Activated T-helper 9 cell treated with anti-CD3 and anti-CD28 coated beads, Interleukin-2, amount 50 U/mL, for 16 hours (primary cell): ENCODE measurements at regions not wholly inside any gene's neighbourhood (a gene's known extent, or its start where the extent isn't known, plus 50 kb on each side); places are given as distances from the start of the nearest gene placed in this dataset.

Experiments used
- DNase-seq: peaks from one replicate; pipeline ENCODE4 v3.0.0-alpha.2; 2020; ENCODE audit warnings: low read depth

DNA sequence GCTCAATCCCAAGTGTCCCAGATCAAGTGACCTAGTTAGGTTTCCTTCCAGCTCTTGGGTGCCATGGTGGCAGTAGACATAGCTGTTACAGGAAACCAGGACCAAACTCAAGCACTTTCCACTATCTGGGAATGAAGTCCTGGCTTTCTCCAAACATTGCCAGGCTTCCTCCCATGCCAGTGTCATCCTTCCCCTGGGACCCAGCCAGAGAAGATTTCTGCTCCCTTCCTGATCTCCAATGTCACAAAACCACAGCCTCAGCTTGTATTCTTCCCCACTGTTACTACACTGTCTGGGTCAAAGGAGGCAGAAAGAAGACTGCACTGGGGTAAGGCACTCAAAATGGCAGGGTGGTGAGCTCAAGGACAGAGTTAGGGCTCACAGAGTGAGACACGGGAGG lies 347.1 kb downstream of the TNS1 start:
- no peak for DNase-seq

DNA sequence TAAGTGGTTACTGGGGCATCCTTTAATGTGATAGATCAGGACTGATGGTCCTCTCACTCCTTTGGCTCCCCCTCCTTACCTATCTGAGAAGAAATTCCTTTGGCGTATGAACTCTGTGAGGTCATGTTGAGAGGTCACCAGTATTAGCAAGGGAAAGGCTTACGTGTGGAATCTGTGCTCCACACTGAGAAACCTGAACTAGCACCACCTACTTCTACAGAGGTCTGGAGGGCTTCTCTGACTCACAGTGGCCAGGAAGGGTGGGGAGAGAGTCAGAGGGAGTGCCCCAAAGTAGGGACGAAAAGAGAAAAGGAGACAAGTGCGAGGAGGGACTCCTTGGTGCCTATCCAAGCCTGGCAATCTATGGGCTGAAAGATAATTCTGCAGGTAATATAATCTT lies 348.6 kb downstream of the TNS1 start:
- no peak for DNase-seq

DNA sequence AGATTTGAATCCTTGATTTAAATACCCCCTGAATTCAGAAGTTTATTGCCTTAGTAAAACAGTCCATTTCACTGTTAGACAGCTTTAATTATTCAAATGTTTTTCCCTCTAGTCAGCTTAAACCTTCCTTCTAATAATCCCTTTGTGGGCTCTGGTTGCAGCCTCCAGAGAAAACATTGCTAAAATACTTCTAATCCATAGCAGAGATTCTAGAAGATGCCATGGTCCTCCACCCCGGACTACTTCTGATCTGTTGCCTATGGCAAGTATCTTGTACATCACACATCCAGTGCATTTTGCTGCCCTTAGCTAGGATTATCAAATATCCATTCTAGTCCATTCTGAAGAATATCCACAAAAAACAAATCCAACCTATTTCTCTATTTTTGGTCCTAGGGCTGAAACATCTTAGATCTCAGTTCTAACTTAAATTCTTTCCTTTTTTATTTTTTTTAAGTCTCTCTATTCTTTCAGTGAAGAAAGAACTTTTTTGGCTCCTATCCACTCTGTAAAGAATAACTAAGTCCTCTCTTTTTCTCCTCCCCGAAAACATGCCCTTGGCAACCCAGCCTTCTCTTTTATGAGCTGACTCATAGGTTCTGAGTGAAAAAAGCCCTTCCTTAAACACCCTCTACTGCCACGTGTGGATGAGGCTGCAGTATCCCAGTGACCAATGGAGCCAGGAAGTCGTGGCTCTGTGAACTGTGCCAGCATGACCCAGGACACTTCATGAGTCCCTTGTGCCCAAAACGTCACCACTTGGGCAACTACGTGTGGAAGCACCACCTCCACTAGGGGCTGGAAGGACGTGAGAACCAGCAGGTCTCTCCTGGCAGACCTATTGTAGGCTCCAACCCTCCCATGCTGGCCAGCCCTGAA lies 349.8 kb downstream of the TNS1 start:
- no peak for DNase-seq

DNA sequence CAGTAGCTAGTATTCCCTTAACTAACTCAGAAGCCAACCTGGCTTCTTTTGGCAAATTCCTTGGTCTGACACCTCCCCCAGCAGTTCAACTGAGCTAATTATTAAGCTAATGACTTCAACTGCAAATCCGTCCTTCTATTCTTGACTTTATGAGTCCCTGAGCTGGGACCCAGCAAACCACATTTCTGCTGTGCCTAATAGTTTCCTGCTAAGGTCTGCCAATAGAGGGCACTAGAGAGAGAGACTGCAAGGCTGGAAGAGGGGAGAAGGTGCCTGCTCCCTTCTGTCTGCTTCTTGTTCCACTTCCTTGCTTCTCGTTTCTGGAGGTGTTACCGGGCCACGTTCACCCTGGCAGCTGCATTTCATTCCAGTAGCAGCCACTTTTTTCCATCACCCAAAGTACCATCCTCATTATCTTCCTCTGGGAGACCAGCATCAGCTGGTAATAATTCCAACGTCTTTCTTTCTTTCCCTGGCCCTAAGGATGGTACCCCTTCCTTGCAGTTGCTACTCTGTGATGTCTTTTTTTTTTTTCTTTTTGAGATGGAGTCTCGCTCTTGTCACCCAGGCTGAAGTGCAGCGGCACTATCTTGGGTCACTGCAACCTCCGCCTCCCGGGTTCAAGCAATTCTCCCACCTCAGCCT lies 352.0 kb downstream of the TNS1 start:
- DNase-seq, result no peak

DNA sequence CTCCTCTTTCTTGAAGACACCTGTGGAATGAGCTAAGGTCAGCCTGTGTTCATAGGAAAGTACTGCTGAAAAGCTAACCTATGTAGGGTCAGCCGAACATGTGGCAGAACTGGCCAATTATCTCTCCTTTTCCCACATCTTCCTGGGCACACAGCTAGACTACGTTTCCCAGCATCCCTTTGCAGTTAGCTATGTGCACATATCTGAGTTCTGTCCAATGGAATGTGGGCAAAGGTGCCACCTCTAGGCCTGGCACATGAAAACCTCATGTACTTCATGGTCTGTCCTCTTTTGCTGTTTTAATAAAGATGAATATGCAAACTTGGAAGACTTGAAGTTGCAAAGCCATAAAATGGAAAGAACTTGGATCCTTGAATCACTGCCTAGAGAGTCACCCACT lies 352.6 kb downstream of the TNS1 start:
- DNase-seq, result no peak

DNA sequence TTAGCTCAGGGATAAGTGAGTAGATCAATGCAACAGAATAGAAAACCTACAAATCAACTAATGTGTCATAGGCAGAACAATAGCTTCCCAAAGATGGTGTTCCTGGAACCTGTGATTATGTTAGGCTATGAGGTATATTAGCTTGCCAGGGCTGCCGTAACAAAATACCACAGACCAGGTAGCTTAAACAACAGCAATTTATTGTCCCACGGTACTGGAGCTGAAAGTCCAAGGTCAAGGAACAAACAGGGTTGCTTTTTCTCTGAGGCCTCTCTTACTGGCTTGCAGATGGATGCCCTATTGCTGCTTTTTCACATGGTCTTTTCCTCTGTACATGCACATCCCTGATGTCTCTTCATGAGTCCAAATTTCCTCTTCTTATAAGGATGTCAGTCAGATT lies 354.9 kb downstream of the TNS1 start:
- no peak for DNase-seq

DNA sequence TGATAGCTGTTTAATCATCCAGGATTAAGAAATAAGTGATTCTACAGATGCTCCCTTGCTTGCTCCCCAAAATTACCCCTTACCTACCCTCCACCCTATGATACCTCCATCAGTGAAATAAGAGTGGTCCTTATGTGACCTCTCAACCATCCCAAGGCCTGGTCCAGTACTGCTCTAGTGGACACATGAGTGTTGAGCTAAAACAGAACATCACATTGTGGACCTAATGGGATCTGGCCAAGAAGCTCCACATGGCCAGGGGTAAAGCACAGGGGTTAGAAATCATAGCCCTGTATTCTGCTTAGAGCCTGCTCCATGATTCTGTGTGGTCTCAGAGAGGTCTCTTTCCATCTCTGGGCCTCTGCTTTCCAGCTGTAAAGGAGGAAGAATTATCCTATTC lies 355.6 kb downstream of the TNS1 start:
- DNase-seq, result no peak

DNA sequence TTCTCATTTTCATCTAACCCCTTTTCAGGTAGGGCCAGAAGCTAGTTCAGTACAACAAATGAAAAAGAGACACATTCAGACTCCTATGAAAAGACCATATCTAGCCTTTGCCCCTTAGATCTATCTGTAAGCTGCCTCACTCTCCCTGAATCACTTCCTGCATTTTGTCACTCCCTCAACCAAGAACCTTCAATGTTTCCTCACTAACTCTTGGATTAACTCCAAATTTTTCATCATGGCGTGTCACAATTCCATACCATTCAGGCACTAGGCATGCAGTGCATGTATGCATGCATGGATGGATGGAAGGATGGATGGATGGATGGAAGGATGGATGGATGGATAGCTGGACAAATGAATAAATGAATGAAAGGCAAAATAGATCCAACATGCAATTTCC lies 356.9 kb downstream of the TNS1 start:
- DNase-seq, result no peak

DNA sequence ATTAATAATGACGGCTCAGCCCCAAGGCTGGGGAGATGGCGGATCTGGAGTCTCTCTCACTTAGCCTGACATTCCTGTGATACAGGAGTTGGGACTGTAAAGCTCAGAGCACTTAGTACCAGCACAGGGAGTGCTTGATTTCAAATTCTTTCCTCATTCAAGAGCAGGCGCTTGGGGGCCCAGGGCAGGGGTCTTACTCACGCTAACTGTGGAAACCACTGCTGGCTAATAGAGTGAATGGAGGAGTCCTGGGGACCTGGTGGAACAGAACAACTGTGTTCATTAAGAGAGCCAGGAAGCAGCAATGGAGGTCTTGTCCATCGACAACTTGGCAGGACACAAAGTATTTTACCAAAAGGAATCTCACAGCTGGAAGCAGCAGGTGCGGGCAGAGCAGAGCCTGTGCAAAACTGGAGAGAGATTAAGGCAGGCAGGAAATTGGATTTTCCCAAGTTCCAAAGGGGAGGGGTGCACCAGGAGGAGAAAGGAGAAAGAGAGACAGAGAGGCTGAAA lies 358.9 kb downstream of the TNS1 start:
- DNase-seq, result no peak

DNA sequence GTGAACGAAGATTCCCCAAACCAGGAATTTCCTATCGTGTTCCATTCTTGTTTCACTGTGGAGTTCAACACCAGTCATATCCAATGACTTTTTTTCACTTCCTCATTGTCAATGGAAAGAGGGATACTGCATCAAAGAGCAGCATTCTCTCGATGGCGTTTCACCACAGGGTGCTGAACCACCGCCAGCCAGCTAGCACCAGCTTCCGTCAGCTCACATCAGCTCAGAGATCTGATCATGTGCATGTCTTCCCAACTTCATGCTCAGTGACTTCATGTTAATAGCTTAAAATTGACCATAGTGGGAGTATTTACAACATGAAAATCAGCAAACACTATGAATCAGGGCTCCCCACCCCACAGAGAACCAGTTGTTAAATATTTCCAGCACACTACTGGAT lies 359.9 kb downstream of the TNS1 start:
- DNase-seq, result no peak

DNA sequence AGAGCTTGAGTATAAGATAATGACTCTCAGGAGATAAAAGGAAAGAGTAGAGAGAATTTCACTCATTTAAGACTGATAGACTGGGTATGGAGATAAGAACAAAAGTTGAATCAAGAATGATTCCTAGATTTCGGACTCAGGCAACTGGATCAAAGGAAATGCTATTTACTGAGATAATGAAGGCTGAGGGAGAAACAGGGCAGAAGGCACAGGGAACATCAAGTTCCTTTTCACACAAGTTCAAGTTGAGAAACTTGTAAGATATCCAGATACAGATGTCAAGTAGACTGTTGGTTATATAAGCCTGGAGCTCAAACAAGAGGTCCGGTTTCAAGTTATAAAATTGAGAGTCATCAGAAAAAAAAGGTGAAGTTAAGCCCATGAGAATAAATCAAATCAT lies 360.8 kb downstream of the TNS1 start:
- DNase-seq, result no peak

DNA sequence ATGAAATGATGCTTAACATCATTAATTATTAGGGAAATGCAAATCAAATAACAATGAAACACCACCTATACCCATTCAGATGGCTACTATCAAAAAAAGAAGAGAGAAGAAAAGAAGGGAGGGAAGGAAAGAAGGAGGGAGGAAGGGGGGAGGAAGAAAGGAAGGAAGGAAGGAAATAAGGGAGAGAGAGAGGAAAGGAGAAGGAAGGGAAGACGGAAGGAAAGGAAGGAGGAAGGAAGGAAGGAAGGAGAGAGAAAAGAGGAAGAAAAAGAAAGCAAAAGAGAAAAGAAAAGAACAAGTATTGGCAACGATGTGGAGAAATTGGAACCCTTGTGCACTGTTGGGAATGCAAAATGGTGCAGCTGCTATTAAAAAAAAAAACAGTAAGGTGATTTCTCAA lies 363.3 kb downstream of the TNS1 start:
- DNase-seq, result no peak

DNA sequence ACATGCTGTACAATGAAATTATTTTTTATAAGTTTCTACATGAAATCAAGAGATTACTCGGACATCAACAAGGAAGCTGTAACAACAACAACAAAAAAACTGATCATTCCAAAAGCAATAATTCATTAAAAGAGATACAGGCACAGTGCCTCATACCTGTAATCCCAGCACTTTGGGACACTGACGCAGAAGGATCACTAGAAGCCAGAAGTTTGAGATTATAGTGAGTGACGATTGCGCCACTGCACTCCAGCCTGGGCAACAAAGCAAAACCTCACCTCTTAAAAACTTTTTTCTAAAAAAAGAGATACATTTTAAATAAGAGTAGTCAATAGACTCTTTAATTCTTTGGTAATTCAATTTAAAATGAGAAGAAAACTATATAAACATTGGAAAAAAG lies 364.3 kb downstream of the TNS1 start:
- no peak for DNase-seq

DNA sequence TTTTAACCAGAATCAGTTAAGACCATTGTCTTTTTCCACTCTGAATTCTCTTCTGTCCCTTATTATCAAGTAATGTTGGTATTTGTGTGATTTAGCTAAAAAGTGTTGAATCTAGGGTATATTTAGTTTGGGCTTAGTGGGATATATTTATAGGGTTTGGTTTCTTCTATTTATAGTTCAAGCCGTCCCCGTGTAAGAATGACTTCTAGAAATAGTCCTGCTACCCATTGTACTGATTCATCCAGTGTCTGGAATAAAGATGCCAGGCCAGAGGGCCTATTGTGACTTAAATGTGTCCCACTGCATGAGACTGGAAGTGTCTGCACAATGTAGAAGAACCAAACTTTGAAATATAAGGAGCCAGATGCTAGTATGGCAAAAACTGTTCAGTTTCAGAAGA lies 364.8 kb downstream of the TNS1 start:
- no peak for DNase-seq

DNA sequence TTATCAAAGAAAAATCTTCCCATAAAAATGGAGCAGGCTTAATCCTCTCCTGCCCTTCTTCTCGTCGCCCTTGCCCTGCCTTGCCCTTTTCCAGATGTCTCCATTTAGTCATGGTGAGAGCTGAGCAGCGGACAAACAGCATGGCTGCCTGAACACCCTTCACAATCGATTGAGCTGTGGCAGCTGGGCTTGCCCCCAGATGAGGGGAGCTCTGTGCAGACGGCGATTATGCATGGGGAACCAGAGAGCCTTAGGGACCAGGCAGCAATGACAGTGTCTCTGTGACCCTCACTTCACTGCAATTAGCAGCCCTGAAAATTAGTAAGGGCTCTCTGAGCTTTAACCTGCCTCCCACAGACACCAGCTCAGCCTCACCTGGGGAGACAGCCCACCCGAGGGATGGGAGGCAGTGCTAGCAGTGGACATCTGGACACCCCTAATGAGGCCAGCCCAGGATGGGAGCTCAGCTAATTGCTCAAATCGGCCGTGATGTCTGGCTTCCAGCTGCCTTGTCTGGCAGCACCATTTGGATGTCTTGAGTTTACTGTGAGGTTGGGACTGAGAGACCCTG lies 365.7 kb downstream of the TNS1 start:
- no peak for DNase-seq

DNA sequence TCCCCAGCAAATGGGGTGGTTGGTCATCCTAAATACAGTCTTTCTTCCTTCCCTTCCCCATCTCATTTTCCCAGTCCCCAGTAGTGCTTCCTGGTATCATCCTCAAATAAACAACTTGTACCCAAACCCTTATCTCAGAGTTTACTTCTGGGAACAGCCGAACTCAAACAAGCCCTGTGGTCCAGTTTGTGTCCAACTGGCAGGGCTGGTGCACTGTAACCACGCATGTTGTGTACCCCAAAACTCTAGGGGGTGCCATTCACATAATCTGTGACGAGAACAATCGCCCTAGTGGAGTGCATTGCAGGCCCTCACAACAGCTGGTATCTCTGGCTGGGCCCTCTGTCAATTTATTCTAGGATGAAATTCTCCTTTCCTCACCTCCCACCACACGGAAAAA lies 366.2 kb downstream of the TNS1 start:
- no peak for DNase-seq

DNA sequence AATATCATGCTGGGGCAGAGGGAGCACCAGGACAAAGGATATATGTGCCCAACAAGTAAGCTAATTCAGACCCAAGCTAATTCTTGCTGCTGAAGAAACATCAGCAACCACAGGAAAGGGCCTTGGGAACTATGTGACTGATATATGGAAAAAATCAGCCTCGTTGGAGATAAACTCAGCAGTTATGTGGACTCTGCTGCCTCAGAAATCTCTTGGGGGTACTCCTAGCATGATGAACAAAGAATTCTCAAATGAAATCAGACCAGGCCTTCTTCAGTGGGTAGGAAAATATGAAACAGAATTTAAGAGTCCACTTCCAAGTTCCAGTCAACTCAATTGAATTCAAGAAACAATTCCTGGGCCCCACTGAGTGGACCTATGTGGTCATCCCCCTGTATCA lies 367.9 kb downstream of the TNS1 start:
- no peak for DNase-seq

DNA sequence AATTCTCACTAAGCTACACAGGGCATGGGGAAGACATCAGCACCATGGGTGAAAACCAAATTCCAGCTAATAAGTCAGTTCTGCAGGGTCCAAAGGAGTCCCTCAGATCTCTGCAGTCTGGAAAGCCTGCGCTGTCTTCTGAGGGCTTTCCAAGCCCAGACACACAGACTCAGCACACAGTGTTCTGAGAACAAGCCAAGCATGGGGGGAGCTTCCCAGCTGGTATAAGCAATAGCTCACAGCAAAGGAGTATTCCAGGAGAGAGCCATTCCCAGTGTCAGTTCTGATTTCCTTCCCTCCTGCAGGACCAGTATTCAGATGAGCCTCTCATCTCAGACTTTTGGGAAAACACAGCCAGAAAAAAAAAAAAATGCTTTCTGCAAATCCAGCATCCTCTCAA lies 370.8 kb downstream of the TNS1 start:
- DNase-seq, result no peak

DNA sequence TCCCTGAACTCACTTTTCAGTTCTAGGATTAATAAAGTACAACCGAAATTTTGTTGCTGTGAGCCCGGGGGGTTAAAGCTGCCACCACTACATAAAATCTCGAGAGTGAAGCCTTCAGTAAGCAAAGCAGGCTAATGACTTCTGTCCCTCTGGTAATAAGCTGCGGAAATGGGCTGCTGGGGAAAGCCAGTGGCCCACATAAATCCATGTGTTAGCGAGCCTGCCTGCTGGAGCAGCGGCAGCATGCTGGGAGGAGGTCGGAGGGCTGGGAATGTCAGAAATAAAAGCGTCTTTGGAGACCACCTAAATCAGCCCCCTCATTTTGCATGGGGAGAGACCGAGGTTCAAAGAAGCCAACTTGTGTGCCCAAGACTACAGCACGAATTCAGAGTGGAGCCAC lies 371.7 kb downstream of the TNS1 start:
- DNase-seq, result no peak

DNA sequence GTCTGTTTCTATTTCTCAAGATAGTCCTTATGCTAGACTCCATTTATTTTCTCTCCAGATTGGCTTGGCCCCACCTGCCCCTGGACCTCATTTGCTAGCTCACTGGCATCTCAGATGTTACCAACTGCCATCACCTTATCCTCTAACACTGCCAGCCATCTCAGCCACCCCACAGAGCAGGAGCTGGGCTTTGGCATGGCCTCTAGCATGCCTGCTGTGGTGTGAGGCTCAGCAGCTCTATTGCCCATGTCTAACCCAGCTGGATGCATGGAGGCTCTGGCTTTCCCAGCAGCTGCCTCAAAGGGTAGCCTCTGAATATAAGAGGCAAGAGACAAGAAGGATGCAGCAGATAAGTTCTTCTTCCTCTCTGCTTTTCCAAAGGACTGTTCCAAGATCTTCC lies 373.4 kb downstream of the TNS1 start:
- DNase-seq, result no peak

DNA sequence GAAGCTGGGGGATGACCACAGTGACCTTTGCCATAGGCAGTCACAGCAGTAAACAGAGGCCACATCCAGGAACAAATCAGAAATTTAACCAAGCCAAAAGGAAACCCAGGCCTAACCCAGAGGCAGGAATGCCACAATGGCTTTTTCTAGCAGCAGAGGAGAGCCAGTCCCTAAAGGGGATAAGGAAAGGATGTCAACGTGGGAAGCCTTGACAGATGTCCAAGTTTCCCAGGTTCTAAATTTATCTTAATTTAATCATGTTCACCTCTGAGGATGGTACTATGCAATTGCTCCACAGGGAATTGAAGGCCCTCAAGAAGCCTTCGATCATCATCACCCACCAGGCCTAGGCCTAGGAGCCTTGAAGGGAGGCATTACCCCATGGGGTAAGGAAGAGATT lies 374.7 kb downstream of the TNS1 start:
- DNase-seq, result no peak

DNA sequence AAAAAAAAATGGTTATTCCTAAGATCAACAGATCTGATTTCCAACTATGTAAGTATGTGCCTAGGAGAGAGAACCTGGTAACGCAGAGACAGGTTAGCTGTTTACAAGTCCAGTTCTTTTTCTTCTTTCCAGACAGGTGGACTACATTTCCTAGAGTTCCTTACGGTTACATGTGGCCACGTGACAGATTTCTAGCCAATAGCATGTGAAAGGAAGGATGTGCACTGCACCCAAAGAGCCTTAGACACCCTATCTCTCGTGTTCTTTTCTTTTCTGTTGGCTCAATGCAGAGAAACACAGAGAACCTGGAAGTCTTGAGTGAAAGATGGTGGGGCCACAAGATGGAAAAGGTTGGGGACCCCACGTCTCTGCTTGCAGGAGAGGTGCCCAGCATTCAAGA lies 375.9 kb downstream of the TNS1 start:
- no peak for DNase-seq

DNA sequence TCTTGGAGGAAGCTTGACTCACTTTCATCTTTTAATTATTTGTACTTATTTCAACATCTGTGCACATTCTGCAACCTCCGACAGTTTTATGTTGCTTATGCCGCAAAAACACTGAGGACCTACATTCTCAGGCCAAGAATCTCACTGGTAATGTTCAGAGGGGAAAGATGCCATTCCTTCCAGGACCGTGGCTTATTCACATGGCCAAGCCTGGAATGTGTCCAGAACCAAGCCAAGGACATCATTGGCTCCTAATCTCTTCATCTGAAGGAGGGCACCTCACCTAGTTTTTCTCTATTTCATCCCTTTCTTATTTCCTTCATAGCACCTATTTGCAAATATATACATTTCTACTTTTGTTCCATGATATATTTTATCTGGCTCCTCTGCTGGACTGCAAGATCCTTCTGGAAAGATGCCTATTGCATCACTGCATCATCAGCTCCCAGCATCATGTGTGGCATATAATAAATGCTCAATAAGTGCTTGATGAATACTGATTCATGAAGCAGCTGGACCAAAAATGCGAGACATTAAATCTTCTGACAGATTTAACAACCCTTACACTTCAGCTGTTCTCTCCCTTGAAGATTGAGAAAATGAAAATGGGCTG lies 377.1 kb downstream of the TNS1 start:
- DNase-seq, result no peak
